Heart left ventricle (tissue), 13 donors: ENCODE measurements at regions not wholly inside any gene's neighbourhood (a gene's known extent, or its start where the extent isn't known, plus 50 kb on each side); places are given as distances from the start of the nearest gene placed in this dataset.

Source experiments
- CTCF ChIP-seq, 12 donors: fragments of 200-600 bp; sonication (generic) in 4 of 12; IDR thresholded peaks; one replicate each; pipeline versions ENCODE4 v1.5.0 to v1.8.0; 2018 to 2022; ENCODE audit warnings: antibody characterized with exemption in 12 of 12, mild to moderate bottlenecking in 5 of 12
- POLR2A ChIP-seq, 2 donors: fragments of 450-650 bp; IDR thresholded peaks; one replicate each; pipeline ENCODE4 v1.6.1; 2017; ENCODE audit warnings: antibody characterized with exemption in 2 of 2, mild to moderate bottlenecking in 2 of 2, moderate library complexity in 2 of 2
- donor health status: ischemic (EF 13 %, LVEDD 7.1; RV severe dilation, severe dysfunction).
- donor health status: DM: no; HTN: yes; CAD: no.
- donor health status: DM: no; HTN: no; CAD: no.
- donor health status: ischemic (EF 25% LVEDD 6.9; RV normal size, moderate dysfunction).
- donor health status: ischemic (EF 25% LVEDD 5.7; RV mildly dilated, moderate dysfunction).
- donor health status: ischemic (EF 35%, LVEDD 5.7; RV mildly dilated, moderate dysfunction).
- donor health status: nonischemic (EF 11% LVEDD 7.7; RV severe dilation, severe dysfunction).
- donor health status: DM: yes; HTN: yes; CAD: no.
- donor health status: PGD.
- donor health status: ischemic (EF 29% LVEDD 5.4; RV normal size, mild dysfunction).
- donor health status: nonischemic (EF 23%, LVEDD 6.1; RV moderate dilation, normal function).

- TF ChIP-seq CTCF (IDR thresholded peaks at IDR 0.05) (no peak), POLR2A (IDR thresholded peaks at IDR 0.05) (no peak)
Measured at GRCh38 chr3:94665922-94666321, 603.1 kb downstream of the NSUN3 start.
